ENCODE measurements at regions not wholly inside any gene's neighbourhood (a gene's known extent, or its start where the extent isn't known, plus 50 kb on each side); places are given as distances from the start of the nearest gene placed in this dataset.

DNA sequence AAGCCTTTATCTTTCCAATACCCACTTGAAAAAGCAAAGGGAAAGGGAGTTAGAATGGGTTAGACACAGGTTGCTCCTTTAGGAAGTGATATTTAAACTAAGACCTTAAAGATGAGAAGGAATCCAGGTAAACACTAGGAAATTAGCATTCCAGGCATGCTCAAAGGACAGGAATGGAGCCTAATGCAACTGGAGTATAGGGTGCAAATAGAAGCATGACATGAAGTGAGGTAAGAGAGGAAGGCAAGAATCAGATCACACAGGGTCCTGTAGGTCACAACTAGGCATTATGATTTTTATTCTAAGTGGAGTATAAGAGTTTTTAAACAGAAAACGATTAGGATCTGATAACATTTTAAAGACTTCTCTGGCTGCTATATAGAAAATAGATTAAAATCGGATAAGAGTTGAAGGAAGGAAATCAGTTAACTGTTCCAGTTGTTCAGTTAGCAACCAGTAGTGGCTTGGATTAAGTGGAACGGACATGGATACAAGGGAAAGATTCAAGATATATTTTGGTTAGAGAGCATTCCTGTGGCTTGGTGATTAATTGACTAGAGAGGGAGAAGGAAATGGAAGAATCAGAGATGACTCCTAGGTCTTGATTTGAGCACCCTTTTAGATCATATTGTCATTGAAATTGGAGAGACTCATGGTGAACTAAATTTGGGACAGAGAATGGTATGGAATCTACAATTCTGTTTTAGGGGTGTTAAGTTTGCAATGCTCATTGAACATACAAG is 95.9 kb downstream of the FBXO4 start:
- no peak for DNase-seq (ENCODE audit: extremely low spot score)
- ChIA-PET POLR2A (no interaction called here), CTCF (interaction anchor here (1.8 kb wide), 1 partner anchor 15 kb away, joined by 4 read pairs; no protein-coding TSS in a partner anchor)
- TF ChIP-seq CTCF (IDR thresholded peaks at IDR 0.05; ENCODE audit: control extremely low read depth, extremely low read depth, low read depth, missing control alignments): no peak

GRCh38 chr5:42021923-42022322 is 96.8 kb downstream of the FBXO4 start:
- no peak for DNase-seq (ENCODE audit: extremely low spot score)
- ChIA-PET CTCF (interaction anchor here (1.8 kb wide), 1 partner anchor 16 kb away, joined by 4 read pairs; no protein-coding TSS in a partner anchor), POLR2A (no interaction called here)
- no peak for TF ChIP-seq CTCF (IDR thresholded peaks at IDR 0.05; ENCODE audit: control extremely low read depth, extremely low read depth, low read depth, missing control alignments)

GRCh38 chr5:42022383-42022972 is 97.4 kb downstream of the FBXO4 start:
- CTCF ChIA-PET: interaction anchor here (1.0 to 1.8 kb wide), 2 partner anchors 17 to 24 kb away, joined by 3 to 4 read pairs; no protein-coding TSS in a partner anchor
- POLR2A ChIA-PET: no interaction called here
- TF ChIP-seq CTCF (IDR thresholded peaks at IDR 0.05; ENCODE audit: control extremely low read depth, extremely low read depth, low read depth, missing control alignments): no peak

GRCh38 chr5:42026446-42026845 is 101.4 kb downstream of the FBXO4 start:
- TF ChIP-seq CTCF (IDR thresholded peaks at IDR 0.05; ENCODE audit: control extremely low read depth, extremely low read depth, low read depth, missing control alignments): no peak
- DNase-seq (ENCODE audit: extremely low spot score): no peak
- POLR2A ChIA-PET: no interaction called here
- CTCF ChIA-PET: interaction anchor here (2.4 to 3.2 kb wide), 2 partner anchors 21 to 31 kb away, joined by 8 to 13 read pairs; no protein-coding TSS in a partner anchor

More at GRCh38 chr5:42022383-42022972, 97.4 kb downstream of the FBXO4 start:
- DNase-seq (ENCODE audit: extremely low spot score): no peak

DNA sequence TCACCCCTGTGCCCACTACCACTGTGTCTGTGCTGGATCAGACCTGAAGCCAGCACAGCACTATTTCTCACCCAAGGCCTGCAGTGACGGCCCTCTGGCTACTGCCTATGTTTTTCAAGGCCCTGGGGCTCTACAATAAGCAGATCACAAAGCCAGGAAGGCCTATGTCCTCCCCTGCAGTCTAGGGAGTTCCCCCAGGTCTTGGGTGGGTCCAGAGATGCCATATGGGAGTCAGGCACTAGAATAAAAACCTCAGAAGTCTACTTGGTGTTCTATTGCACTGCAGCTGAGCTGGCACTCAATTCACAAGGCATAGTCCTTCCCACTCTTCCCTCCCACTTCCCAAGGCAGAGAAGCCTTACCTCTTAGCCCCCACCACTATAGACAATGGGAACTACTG is 107.1 kb downstream of the FBXO4 start:
- POLR2A ChIA-PET: no interaction called here
- no peak for TF ChIP-seq CTCF (IDR thresholded peaks at IDR 0.05; ENCODE audit: control extremely low read depth, extremely low read depth, low read depth, missing control alignments)
- CTCF ChIA-PET: interaction anchor here (1.4 to 2.9 kb wide), 2 partner anchors 10 to 25 kb away, joined by 4 to 11 read pairs; no protein-coding TSS in a partner anchor
- DNase-seq (ENCODE audit: extremely low spot score): no peak

- no peak for TF ChIP-seq CTCF (IDR thresholded peaks at IDR 0.05; ENCODE audit: control extremely low read depth, extremely low read depth, low read depth, missing control alignments)
- POLR2A ChIA-PET: no interaction called here
- no peak for DNase-seq (ENCODE audit: extremely low spot score)
- CTCF ChIA-PET: no interaction called here
Measured at GRCh38 chr5:42035526-42035925, 110.4 kb downstream of the FBXO4 start.

Measured in GM10248 (cell line).